Adrenal gland (tissue), 5 donors: ENCODE measurements at regions not wholly inside any gene's neighbourhood (a gene's known extent, or its start where the extent isn't known, plus 50 kb on each side); places are given as distances from the start of the nearest gene placed in this dataset.

Experiments used
- POLR2A ChIP-seq, 2 donors: fragments of 450-650 bp; IDR thresholded peaks; one replicate each; pipeline ENCODE4 v1.6.1; 2017; ENCODE audit warnings: antibody characterized with exemption in 2 of 2, mild to moderate bottlenecking in 2 of 2, moderate library complexity in 1 of 2
- TF ChIP-seq, protein P1 (sequence below), 6 experiments: fragments of 450-650 bp in 4 of 6; fragments of 200-600 bp in 2 of 6; sonication (generic) in 1 of 6; IDR thresholded peaks; 1 replicate in 5 of 6; 2 replicates in 1 of 6; pipeline versions ENCODE4 v1.5.1 to v1.8.0; 2016 to 2021; ENCODE audit warnings: antibody characterized with exemption in 6 of 6, mild to moderate bottlenecking in 2 of 6, moderate library complexity in 1 of 6
- donor health status: DM: no; HTN: no; CAD: no.

DNA sequence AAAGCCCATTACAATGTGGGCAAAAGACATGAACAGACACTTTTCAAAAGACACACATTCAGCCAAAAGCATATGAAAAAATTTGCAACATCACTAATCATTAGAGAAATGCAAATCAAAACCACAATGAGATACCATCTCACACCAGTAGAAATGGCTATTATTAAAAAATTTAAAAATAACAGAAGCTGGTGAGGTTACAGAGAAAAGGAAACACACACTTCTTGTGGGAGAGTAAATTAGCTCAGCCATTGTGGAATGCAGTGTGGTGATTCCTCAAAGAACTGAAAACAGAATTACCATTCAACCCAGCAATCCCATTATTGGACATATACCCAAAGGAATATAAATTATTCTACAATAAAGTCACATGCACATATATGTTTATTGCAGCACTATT, 585.2 kb upstream of the TUSC1 start:
- no peak for TF ChIP-seq POLR2A (IDR thresholded peaks at IDR 0.05)
- TF ChIP-seq, protein P1, sequence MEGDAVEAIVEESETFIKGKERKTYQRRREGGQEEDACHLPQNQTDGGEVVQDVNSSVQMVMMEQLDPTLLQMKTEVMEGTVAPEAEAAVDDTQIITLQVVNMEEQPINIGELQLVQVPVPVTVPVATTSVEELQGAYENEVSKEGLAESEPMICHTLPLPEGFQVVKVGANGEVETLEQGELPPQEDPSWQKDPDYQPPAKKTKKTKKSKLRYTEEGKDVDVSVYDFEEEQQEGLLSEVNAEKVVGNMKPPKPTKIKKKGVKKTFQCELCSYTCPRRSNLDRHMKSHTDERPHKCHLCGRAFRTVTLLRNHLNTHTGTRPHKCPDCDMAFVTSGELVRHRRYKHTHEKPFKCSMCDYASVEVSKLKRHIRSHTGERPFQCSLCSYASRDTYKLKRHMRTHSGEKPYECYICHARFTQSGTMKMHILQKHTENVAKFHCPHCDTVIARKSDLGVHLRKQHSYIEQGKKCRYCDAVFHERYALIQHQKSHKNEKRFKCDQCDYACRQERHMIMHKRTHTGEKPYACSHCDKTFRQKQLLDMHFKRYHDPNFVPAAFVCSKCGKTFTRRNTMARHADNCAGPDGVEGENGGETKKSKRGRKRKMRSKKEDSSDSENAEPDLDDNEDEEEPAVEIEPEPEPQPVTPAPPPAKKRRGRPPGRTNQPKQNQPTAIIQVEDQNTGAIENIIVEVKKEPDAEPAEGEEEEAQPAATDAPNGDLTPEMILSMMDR (IDR thresholded peaks at IDR 0.05) = no peak
